COR-L47 (cell line): ENCODE measurements at regions not wholly inside any gene's neighbourhood (a gene's known extent, or its start where the extent isn't known, plus 50 kb on each side); places are given as distances from the start of the nearest gene placed in this dataset.
"Not testable (repeated sequence)": the region's sequence is repeated elsewhere in the genome, so short reads cannot be mapped to it uniquely, and the experiment has no call there.

Experiments used
- DNase-seq: peaks from one replicate; lab custom pipeline; 2025; lab: John Stamatoyannopoulos, UW

DNA sequence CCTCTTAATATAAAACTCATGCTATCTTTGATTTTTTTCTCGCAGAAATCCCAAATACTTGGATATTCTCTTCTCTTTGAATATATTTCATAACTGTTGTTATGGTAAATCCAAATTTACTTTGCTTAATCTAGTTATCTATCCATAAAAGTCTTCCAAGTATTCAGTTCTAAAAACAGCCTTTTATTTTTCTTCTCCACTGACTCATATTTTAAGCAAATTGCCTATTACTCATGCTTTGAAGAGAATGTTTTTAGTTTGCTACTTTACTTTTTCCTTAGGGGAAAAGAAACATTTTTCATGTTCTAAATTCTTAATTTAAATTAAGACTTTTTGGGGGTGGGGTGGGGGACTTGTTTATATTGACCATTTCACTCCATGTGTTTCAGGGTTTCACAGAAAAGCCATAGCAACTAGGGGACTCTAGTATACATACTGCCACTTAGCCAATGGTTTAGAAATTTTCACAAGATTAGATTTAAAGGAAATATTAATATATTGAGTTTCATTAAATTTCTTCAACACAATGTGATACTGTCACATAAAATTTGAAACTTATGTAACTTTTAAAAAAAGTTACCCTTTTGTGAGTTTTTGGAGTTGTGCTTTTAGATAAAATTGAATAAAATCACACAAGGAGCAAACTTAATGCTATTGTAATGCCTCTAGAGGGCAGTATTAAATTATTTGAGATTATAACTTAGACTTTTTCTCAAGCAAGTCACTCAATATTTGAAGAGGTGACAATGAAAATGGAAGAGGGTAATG is 545.8 kb upstream of the ARRDC3 start:
- DNase-seq: peak; percentile 42

DNA sequence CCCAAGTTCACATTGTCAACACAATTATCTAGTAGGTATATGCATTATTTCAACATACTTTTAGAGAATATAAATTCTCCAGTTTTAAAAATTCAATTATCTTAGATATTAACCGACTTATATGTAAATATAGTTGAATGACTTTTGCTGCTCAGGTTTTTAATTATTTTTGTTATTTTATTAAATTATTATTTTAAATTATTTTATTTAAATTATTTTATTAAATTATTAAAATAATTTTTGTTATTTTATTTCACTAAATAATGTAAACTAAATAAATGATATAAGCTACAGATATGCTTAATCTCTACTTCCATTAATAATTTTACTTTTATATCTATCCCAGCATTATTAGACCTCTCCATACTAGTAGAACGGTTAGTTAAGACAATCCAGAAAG is 544.3 kb upstream of the ARRDC3 start:
- DNase-seq: no peak

DNA sequence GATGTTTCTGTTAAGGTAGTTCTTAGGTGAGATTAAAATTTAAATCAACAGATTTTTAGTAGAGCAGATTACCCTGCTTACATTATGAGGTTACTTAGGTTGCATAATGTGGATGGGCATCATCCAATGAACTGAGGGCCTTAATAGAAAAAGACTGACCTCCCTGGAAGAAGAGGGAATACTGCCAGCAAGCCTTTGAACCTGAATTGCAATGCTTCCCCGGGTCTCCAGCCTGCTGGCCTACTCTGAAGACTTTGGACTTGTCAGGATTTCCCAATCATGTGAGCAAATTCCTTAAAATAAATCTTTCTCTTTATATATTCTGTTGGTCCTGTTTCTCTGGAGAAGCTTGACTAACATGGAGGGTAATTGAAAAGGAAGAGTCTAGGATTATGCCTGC is 542.1 kb upstream of the ARRDC3 start:
- DNase-seq: no peak

DNA sequence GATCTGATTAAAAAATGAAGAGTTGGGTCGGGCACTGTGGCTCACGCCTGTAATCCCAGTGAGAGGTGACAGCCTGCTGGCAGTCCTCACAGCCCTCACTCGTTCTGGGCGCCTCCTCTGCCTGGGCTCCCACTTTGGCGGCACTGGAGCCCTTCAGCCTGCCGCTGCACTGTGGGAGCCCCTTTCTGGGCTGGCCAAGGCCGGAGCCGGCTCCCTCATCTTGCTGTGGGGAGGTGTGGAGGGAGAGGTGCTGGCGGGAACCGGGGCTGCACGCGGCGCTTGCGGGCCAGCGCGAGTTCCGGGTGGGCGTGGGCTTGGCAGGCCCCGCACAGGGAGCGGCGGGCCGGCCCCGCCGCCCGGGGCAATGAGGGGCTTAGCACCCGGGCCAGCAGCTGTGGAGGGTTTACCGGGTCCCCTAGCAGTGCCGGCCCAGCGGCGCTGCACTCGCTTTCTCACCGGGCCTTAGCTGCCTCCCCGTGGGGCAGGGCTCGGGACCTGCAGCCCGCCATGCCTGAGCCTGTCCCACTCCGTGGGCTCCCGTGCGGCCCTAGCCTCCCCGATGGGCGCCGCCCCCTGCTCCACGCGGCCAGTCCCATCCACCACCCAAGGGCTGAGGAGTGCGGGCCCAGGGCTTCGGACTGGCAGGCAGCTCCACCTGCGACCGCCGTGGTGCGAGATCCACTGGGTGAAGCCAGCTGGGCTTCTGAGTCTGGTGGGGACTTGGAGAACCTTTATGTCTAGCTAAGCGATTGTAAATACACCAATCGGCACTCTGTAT is 534.1 kb upstream of the ARRDC3 start:
- not testable (repeated sequence) for DNase-seq

DNA sequence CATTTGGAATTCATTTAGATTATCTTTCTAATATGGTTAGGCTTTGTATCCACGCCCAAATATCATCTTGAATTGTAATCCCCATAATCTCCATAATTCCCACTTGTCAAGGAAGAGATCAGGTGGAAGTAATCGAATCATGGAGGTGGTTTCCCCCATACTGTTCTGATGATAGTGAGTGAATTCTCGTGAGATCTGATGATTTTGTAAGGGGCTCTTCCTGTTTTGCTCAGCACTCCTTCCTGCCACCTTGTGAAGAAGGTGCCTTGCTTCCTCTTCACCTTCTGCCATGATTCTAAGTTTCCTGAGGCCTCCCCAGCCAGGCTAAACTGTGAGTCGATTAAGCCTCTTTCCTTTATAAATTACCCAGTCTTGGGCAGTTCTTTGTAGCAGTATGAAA is 527.5 kb upstream of the ARRDC3 start:
- no peak for DNase-seq

DNA sequence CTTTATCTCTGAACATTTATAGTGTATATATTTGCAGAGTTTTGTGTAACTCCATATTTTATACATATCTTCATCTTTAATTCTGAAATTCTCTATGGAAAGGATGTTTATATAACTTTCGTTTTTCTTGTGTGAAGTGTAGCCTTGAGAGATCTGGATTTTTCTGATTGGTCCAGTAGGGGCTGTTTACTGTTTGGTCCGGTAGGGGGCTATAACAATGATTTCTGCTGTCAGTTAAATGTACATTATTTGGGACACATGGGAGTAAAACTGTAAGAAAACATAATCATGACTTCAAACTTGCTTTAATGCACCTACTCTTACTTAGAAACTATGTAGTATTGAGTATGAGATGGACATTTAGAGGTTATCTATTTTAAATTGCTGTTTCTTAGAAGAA is 527.1 kb upstream of the ARRDC3 start:
- no peak for DNase-seq

DNA sequence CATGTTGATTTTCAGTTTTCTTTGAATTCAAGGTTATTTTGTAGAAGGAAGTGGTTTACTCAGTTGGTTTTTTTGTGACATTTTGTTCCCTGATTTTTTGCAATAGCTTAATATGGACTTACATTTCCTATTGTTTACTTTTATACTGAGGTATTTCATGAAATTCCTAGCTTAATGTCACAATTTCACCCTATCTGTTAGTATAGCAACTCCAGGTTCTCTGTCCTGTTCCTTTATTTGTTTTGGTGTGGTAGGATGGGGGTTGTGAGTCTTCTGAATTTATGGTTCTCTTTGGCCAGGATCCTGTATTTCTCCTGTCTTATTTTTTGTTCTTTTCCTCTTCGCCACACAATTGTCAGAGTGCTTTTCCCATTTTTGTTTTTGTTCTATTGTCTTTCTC is 523.4 kb upstream of the ARRDC3 start:
- no peak for DNase-seq

DNA sequence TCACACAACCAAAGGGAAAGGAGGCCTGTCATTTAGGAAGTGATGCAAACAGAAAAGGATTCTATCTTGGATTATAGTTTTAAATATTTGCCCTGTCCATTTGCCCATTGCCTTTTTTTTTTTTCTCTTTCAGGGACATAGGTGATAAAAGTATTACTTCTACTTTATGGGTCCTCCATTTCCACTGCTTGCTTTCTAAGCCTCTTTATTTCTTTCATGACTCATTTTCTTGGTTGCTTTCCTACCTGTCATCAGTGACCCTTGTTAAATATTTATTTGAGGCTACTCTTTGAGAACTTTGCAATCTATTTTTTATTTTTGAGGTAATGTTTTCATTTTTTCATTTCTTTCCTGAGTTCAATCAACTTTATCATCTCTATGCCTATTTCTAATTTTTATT is 522.9 kb upstream of the ARRDC3 start:
- DNase-seq: no peak

DNA sequence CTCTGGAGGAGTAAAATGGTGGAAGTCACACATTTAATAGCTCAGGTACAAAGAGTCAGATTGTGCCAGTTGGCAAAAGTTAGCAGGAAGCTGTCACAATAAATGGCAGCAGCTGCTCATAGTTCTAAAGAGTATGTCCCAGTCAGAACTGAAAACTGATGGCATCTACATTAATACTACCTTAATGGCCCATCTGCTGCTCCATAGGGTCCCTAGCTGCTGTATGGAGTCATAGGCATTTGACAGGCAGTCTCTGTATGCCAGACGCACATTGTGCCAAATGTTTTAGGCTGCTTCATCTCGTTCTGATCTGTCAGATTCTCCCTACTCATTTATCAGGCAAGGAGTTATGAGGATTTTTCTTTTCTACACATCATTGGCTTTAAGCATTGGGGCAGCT is 515.8 kb upstream of the ARRDC3 start:
- DNase-seq: no peak

DNA sequence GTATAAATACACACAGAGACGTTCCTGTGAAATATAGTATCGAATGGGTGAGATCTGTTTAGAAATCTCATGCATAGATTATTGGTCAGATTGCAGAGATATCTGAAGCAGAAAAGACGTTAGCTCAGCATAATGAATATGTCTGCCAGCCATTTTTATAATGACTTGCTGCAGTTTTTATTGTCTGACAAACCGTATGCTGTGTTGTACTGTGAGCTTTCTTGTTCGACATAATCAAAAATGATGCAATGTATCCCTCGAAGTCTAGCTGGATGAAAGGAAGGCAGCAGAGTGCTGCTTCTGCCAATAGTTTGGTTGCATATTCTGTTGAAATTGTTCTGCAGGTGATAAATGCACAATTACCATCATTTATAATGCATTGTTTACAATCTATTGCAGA is 514.9 kb upstream of the ARRDC3 start:
- no peak for DNase-seq

DNA sequence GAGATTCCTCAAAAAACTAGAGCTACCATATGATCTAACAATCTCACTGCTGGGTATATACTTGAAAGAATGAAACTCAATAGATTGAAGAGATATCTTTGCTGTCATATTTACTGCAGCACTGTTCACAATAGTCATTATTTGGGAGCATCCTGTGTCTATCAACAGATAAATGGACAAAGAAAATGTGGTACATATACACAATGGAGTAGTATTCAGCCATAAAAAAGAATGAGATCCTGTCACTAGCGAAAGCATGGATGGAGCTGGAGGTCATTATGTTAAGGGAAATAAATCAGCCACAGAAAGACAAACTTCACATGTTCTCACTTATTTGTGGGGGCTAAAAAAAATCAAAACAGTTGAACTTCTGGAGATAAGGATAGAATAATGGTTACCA is 505.7 kb upstream of the ARRDC3 start:
- DNase-seq: no peak

DNA sequence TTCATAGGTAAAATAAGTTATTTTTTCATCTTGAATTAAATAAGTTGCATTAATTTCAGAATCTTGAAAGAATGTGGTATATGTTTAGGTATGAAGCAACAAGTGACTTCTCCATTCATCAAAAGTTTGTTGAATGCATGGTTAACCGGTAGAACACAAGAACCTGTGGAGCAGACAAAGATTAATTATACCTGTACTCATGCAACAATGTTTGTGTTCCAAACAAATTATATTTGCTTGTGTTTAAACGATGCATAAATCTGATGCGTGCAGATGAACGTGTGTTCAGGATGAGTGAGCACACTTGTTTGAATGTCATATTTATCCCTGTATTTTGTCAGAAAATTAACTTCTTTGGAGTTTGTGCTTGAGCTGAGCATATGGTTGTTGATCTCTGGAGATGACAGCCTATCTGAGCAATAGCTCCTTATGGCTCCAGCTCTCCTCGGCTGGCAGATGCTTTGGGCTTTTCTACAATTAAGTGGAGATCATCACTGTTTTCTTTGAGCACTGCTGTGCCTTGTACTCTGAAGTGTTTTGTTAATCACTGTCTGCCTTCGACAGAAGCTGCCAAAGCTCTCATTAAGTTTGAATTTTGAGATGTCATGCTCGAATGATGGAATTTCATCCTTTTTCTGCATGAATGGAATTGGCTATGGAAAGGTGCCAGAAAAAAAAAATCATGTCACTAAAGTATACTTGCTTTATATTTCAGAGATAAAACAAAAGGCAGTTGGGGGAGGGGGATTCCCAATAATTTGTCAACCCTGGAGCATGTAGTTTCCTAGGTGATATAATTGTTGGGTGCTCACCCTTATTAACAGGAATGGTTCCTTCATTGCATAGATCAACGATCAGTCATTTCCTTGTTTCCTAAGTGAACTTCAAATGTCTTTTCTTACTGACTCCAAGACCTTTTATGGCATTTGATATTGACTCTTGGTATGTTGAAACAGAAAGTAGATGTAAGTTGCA is 502.5 kb upstream of the ARRDC3 start:
- DNase-seq: peak; percentile 66

DNA sequence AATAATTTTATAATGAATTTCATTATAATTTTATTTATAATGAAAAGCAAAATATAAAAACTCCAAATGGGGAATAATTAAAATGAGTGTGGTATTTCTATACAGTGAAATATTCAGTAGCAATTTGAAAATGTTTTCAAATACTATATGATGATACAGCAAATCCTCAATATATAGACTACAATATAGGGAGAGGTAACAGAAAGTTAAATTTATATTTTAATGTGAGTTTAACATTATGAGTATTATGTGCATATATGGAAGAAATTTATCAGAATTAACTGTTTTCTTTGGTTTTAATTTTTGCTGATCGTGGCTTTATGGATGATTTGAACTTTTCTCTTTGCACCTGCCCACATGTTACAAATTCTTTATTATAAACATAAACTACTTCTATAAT is 500.9 kb upstream of the ARRDC3 start:
- no peak for DNase-seq

DNA sequence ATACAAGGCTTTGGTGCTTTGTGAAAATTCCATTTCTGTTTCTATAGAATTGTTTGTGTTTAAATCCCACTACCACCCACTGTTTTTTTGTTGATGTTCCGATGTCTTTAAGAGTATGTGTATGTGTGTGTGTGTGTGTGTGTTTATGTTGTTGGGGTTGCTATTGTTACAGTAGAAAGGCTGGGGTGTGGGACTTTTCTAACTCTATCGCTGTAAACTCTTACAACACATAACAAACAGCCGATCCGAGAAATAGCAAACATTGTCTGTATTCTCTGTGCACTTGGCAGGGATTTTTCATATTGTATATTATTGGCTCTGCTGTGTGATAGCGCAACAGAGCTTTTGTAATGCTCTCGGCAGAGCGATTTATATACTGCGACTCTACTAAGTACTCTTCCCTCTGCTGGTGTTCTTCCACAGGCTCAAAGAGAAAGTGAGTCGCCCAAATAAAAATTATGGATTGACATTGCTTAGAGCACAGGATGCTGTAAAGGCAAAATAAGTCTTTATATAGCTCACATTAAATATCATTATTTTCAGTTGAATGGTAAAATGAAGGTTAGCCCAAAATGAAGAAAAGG is 492.2 kb upstream of the ARRDC3 start:
- DNase-seq: no peak

DNA sequence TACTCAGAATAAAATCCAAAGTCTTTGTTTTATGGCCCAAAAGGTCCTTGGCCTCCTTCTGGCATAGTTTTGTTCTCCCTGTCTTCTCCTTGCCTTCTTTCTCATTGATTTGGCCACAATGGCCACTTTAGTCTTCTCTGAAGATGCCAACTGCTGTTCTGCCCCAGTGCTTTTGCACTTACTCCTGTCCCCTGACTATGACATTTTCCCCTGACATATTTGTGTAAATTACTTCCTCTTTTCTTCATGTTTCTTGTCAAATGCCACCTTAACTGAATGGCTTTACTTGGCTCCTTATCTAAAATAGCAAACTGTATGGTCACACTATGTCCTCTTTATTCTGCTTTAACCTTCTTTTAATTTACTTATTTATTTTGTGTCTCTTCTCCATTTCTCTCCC is 484.7 kb upstream of the ARRDC3 start:
- DNase-seq: no peak

DNA sequence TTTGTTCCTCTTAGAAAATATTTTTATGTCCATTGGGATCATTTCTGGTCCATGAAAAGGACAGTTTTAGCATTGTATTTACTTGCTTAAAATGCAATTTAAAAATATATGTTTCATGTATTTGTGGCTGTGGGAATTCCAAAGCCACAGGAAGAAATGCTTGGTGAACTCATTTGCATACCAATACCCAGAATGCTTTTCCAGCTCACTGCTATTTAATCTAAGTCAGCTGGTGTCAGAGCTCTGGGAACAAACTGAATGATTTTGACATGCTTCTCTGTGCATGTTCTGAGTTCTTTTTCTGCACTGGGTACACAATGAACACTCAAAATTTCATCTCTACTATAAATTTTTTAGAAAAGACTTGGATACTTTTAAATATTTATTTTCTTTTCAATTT is 482.8 kb upstream of the ARRDC3 start:
- no peak for DNase-seq

DNA sequence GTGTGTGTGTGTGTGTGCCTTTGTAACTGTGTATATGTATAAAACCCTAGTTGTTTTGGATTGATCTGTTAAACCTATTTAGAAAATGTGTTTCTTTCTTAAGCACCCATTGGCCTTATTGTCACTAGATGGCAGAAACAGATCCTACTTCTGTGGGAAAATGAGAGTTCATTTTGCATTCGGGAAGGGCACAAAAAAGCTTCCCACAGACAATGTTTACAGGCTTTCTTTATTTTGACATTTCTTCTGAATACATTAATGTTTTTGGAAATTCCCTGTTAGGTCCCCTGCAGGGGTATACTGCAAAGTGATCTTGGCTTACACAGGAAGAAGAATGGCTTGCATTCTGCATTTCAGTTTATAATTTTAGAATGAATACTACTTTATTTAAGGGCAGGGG is 481.8 kb upstream of the ARRDC3 start:
- no peak for DNase-seq

DNA sequence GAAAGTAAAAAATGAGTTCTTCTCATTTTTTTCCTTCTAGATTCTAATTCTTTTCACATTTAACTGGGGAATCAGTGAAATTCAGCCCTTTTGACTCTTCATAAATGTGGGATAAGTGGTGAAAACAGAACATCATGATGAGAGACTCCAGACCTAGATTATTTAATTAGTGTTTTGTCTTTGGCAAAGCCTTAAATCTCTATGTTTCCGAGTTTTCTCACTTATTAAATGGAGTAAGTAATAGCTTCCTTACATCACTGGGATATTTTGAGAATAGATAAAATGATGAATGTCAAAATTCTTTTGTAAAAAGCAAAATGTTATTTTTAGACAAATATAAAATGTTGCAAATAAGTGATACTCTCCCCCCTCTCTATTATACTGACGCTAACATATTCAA is 468.6 kb upstream of the ARRDC3 start:
- DNase-seq: no peak

DNA sequence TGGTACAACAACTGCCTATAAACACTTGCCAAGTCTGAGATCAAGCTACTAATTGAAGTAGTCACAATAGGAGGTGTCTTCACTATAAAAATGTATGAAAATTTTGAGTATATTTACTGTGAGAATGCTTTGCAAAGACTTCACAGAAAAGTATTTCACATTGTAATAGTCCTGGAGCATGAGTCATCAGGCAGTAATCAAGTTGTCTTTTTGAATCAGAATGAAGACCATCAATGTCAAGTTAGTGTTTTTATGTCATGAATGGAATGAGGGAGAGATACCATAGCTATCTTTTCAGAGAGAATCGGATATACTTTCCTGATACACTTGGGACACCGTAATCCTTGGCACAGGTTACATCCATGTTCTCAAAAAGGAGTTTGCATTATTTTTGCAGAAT is 466.9 kb upstream of the ARRDC3 start:
- DNase-seq: no peak

DNA sequence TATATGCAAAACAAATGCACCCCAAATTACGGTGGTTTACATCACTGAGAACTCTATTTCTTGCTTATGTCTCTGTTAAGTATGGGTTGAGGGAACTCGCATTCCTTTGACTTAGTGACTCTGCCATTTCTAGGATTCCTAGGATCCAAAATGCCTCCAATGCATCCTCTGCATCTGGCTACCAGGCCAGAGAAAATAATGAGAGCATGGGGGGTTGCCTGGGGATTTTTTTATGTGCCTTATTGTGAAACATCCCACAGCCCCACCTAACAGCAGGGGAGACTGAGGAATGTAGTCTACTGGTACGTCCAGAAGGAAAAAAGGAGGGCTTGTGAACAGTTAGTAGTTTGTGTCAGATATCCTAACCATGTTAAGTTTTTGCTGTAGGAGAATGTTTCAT is 466.0 kb upstream of the ARRDC3 start:
- no peak for DNase-seq

DNA sequence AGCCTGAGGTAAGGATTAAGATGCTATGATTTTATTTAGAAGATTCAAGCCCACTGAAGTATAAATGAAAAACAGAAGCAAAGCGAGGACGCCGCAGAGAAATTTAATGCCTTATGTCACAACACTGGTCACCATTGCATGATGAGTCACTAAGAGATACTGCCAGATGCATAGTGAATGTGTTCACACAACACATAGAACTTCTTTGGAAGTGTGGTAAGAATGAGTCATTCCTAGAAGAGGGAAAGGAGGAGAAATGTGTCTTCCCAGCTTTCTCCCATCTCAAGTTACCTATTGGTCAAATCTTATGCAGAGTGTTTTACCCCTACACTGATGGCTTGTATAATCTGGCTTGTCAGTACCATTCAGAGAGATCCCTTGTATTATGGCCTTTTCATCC is 465.3 kb upstream of the ARRDC3 start:
- DNase-seq: no peak

DNA sequence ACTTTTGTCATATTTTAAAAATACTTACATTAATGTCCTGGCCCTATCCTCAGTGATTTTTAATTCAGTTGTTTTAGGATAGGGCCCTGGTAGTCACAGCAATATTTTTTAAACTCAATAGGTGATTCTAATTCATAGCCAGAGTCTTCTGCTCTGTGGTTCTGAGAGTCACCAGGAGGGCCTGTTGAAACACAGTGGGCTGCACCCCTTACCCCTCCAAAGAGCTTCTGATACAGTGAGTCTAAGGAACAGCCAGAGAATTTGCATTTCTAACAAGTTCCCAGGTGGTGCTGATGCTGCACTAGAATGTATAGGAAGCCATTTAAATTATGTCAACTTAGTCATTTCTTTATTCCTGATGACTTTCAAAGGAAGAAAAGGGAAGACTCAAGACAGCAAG is 458.3 kb upstream of the ARRDC3 start:
- no peak for DNase-seq
